ENCODE measurements at regions not wholly inside any gene's neighbourhood (a gene's known extent, or its start where the extent isn't known, plus 50 kb on each side); places are given as distances from the start of the nearest gene placed in this dataset.

DNA sequence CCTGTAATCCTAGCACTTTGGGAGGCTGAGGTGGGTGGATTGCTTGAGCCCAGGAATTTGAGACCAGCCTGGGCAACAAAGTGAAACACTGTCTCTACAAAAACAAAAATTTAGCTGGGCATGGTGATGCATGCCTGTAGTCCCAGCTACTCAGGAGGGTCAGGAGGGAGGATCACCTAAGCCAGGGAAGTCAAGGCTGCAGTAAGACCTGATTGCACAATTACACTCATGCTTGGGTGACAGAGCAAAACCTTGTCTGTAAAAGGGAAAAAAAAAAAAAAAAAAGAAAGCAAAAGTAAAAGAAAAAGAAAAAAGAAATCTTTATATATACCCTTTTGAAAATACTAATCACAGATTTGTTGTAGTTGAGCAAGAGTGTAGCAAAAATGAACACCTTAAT, 801.0 kb upstream of the IGFBP7 start:
- TF ChIP-seq, protein P1, sequence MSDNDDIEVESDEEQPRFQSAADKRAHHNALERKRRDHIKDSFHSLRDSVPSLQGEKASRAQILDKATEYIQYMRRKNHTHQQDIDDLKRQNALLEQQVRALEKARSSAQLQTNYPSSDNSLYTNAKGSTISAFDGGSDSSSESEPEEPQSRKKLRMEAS (IDR thresholded peaks at IDR 0.05; ENCODE audit: low read depth) = no peak
- TF ChIP-seq, protein P2, sequence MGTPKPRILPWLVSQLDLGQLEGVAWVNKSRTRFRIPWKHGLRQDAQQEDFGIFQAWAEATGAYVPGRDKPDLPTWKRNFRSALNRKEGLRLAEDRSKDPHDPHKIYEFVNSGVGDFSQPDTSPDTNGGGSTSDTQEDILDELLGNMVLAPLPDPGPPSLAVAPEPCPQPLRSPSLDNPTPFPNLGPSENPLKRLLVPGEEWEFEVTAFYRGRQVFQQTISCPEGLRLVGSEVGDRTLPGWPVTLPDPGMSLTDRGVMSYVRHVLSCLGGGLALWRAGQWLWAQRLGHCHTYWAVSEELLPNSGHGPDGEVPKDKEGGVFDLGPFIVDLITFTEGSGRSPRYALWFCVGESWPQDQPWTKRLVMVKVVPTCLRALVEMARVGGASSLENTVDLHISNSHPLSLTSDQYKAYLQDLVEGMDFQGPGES (IDR thresholded peaks at IDR 0.05; ENCODE audit: low read depth, low read length) = no peak

Measured in SK-N-SH (cell line).